ENCODE measurements at regions not wholly inside any gene's neighbourhood (a gene's known extent, or its start where the extent isn't known, plus 50 kb on each side); places are given as distances from the start of the nearest gene placed in this dataset.
A peak's percentile ranks its signal among the peaks of the same experiment; 100 is the strongest.

DNA sequence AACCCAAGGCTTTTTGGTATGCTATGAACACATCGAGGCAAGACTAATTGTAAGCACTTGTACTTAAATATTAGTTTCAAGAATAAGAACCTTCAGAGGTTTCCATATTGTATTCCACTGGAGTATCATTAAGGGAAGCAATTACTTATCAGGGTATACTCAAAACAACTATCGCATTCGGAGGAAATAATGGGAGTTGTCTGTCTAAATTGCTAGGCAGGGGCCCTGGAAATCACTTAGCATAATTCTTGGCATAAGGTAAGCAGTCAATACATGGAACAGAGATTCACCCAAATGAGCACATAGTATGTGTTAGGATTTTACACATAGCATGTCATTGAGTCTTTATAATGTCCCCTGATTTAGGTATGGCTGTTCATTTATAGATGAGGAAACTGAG is 249.4 kb downstream of the DHX15 start:
- TF ChIP-seq, protein P1, sequence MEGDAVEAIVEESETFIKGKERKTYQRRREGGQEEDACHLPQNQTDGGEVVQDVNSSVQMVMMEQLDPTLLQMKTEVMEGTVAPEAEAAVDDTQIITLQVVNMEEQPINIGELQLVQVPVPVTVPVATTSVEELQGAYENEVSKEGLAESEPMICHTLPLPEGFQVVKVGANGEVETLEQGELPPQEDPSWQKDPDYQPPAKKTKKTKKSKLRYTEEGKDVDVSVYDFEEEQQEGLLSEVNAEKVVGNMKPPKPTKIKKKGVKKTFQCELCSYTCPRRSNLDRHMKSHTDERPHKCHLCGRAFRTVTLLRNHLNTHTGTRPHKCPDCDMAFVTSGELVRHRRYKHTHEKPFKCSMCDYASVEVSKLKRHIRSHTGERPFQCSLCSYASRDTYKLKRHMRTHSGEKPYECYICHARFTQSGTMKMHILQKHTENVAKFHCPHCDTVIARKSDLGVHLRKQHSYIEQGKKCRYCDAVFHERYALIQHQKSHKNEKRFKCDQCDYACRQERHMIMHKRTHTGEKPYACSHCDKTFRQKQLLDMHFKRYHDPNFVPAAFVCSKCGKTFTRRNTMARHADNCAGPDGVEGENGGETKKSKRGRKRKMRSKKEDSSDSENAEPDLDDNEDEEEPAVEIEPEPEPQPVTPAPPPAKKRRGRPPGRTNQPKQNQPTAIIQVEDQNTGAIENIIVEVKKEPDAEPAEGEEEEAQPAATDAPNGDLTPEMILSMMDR (IDR thresholded peaks at IDR 0.05; ENCODE audit: insufficient read depth, low read length): no peak
- H3K4me3 ChIP-seq (ENCODE audit: low read depth, low read length): no peak overlapping the region
- DNase-seq (ENCODE audit: low read depth): no peak

DNA sequence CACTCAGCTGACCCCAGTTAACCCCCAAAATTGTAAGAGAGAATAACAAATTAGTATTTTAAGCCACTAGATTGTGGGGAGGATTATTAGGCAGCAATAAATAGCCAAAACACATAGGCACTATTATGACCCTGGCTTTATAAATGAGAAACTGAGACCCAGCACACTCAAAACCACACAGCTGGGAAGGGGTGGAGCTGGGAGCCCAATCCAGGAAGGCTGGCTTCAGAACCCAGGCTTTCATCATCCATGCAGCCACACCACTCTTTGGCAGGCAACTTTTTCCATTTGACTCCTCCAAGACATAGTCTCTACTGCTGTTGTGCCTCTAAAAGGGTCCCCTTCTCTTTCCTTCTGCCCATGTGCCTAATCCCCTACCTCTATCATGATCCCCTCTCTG is 253.8 kb downstream of the DHX15 start:
- TF ChIP-seq, protein P1 (IDR thresholded peaks at IDR 0.05; ENCODE audit: insufficient read depth, low read length): no peak
- DNase-seq (ENCODE audit: low read depth): no peak

DNA sequence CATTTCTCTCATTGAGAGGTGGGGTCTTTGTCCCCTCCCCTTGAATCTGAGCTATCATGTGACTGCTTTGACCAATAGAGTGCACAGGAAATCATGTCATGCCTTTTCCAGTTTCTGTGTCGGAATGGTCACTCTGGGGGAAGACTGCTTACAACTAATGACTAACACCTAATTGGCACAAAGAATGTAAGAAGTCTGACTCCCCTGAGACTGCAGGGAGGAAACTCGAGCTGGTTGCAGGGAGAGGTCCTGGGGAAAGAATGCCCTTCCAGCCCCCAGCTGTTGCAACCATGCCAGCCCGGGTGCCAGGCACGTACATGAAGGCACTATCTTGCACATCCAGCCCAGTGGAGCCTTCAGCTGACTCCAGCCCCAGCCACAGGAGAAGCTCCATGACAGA is 254.2 kb downstream of the DHX15 start:
- peak; percentile 7 for DNase-seq (ENCODE audit: low read depth)
- TF ChIP-seq, protein P1 (IDR thresholded peaks at IDR 0.05; ENCODE audit: insufficient read depth, low read length): no peak

More for the DNA sequence above, 253.8 kb downstream of the DHX15 start:
- no peak overlapping the region for H3K4me3 ChIP-seq (ENCODE audit: low read depth, low read length)

DNA sequence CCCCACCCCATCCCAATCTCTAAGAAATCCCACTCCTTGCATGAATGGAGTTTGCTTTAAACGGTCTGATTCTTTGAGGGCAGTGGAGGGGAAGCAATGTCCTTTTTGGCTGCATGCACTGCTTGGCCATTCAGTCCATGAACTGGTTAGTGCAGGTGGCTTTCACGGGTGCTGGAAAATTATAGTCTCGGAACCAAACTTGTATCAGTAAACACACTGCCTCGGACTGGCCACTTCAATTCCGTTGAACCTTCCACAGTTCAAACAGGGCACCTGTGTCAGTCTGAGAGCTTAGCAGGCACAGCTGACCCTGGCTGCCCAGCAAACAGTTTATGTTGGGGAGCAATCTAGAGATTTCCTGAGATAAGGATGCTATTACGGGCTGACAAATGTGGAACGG is 255.6 kb downstream of the DHX15 start:
- TF ChIP-seq, protein P1 (IDR thresholded peaks at IDR 0.05; ENCODE audit: insufficient read depth, low read length): no peak
- DNase-seq (ENCODE audit: low read depth): no peak
- H3K4me3 ChIP-seq (ENCODE audit: low read depth, low read length): no peak overlapping the region

More for the DNA sequence above, 254.2 kb downstream of the DHX15 start:
- no peak overlapping the region for H3K4me3 ChIP-seq (ENCODE audit: low read depth, low read length)

DNA sequence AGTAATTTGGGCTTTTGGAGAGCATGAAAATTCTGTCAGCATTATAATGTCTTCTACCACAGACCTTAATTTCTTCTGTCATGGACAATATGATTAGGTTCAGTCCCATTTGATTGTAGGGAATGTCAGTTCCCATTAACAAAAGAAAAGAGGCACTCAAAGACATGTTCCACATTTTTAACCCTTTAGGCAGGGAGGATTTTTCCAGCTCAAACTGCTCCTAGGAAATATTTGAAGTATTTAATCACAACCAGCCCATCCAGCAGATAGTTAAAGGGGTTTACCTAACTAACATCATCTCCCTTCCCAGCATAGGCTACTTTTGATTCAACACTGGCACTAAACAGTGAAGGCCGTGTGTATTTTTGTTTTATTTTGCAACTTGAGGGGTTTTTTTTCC is 256.0 kb downstream of the DHX15 start:
- TF ChIP-seq, protein P1 (IDR thresholded peaks at IDR 0.05; ENCODE audit: insufficient read depth, low read length): no peak
- DNase-seq (ENCODE audit: low read depth): no peak
- H3K4me3 ChIP-seq (ENCODE audit: low read depth, low read length): no peak overlapping the region

DNA sequence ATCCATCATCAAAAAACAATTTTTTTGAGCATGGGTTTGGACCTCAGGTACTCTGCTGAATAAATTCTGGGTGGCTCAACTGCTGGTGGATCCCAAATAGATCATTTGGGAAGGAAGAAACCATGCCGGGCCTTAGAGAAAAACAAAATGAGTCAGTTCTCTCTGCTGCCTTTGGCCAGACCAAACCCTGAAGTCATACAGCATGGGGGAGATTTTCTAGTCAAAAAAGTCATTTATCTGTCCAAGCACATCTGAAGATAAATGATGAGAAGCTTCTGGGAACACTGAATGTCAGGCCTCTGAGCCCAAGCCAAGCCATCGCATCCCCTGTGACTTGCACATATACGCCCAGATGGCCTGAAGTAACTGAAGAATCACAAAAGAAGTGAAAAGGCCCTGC is 261.4 kb downstream of the DHX15 start:
- DNase-seq (ENCODE audit: low read depth): no peak
- no peak overlapping the region for H3K4me3 ChIP-seq (ENCODE audit: low read depth, low read length)
- TF ChIP-seq, protein P1 (IDR thresholded peaks at IDR 0.05; ENCODE audit: insufficient read depth, low read length): no peak

DNA sequence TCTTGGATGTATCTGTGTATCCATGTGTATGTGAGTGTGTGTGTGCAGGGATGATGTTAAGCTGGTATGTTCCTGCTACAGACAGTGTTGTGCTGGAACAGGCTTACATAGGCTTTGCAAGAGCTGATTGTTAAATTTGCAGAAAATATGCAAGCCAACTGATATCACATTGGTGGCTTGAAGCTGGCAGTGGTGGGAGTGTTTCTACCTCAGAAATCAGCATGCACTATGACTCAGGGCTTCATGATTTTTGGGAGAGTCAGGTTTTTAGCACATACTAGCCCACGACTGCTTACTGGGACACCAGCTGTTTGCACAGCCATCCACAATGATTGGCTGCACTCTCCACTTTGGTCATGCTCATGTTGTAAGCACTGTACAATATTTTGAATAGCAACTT is 261.8 kb downstream of the DHX15 start:
- no peak overlapping the region for H3K4me3 ChIP-seq (ENCODE audit: low read depth, low read length)
- DNase-seq (ENCODE audit: low read depth): peak; percentile 10
- TF ChIP-seq, protein P1 (IDR thresholded peaks at IDR 0.05; ENCODE audit: insufficient read depth, low read length): no peak

All from fibroblast of the aortic adventitia (primary cell).